Ishikawa (cell line): ENCODE measurements at regions not wholly inside any gene's neighbourhood (a gene's known extent, or its start where the extent isn't known, plus 50 kb on each side); places are given as distances from the start of the nearest gene placed in this dataset.

Source experiments
- CREB1 ChIP-seq: IDR thresholded peaks from 2 replicates; pipeline ENCODE4 v1.6.1; 2012; ENCODE audit warnings: low read depth
- FOXM1 ChIP-seq: IDR thresholded peaks from 2 replicates; pipeline ENCODE4 v1.6.1; 2012; ENCODE audit warnings: low read depth, borderline replicate concordance
- RAD21 ChIP-seq: IDR thresholded peaks from 2 replicates; pipeline ENCODE4 v1.6.1; 2012; ENCODE audit warnings: low read depth

GRCh38 chr2:5083402-5083801 is 608.8 kb upstream of the SOX11 start:
- TF ChIP-seq RAD21 (no peak), FOXM1 (no peak), CREB1 (no peak)
